ENCODE measurements at regions not wholly inside any gene's neighbourhood (a gene's known extent, or its start where the extent isn't known, plus 50 kb on each side); places are given as distances from the start of the nearest gene placed in this dataset.
"Not testable (repeated sequence)": the region's sequence is repeated elsewhere in the genome, so short reads cannot be mapped to it uniquely, and the experiment has no call there.

DNA sequence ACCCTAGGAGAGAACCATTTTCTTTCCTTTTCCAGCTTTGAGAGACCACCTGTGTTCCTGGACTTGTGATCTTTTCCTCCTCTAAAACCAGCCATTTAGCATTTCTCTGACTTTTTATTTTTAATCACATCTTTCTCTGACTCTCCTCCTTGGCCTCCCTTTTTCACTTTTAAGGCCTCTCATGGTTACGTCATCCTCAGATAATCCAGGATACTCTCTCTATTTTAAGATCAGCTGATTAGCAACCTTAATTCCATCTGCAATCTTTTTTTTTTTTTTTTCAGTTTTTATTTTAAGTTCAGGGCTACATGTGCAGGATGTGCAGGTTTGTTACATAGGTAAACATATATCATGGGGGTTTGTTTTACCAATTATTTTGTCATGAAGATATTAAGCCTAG, 54.0 kb downstream of the RFPL4B start:
- DNase-seq: no peak

DNA sequence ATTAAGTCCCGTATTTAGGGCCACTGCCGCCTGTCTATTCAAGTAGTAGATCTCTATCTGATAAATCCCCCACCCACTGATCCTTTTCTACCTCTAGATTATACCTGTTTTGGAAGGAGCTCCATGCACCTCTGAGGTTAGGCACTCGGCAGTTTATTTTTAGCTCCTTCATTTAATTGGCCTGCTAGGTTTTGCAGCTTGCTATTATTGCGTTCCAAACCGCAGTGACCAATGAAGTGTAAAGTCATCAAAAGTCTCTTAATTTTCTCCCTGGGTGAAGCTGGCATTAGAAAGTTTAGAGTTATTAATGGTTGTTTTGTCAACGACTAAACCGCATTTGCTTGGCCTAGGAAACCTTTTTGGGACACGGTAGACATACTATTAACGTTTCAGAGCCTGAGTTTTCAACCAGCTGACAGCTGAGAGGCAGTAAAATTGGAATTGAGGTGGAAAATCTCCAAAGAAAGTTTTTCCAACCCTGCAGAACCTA, 60.0 kb downstream of the RFPL4B start:
- DNase-seq: no peak

DNA sequence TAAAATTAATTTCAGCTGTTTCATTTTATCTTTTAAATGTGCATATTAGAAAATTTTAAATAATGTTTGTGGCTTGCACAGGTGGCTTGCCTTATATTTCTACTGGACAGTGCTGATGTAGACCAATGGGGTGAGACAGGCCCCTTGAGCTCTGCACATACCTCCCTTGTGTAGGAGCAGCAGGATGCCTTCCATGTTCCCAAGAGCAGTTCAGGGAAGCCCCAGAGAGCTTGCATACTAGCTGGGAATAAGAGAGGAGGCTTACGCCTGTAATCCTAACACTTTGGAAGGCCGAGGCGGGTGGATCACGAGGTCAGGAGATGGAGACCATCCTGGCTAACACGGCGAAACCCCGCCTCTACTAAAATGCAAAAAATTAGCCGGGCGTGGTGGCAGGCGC, 61.4 kb downstream of the RFPL4B start:
- no peak for DNase-seq

DNA sequence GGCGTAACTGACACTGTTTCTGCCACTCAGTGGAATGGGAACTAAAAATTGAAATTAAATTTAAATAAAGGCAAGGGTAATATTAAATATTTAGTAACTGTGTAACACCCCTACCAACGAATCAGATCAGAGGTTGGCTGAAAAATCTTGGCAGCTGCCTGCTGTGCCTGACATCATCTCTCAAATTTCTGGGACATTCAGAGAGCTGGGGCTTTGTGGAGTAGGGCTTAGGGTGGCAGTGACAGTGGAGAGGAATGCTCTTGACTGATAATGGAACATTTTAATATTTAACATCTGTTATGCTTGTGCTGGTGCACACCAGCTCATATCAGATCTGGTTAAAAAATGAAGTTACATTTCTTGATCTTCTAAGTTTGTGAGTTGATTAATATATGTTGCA, 62.2 kb downstream of the RFPL4B start:
- no peak for DNase-seq

DNA sequence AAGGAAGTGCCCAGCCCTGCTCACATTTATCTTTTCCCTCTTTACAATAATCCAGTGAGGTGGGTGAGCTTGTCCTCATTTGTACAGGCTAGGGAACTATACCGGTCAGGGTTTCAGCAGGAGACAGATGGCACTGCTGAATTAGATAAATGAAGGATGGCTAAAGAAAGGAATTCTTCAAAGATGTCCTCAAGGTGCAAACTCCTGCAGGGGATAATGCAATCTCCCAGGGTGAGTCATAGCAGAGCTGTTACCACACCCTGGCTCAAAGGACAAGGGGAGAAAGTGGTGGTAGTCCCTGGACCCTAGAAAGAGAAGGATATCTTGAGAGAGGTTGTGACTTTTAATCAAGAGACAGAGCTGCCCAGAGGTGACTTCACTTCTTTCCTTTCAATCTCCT, 66.7 kb downstream of the RFPL4B start:
- no peak for DNase-seq

GRCh38 chr6:112415366-112415765, 68.2 kb downstream of the RFPL4B start:
- no peak for DNase-seq

GRCh38 chr6:112416866-112417265, 69.7 kb downstream of the RFPL4B start:
- no peak for DNase-seq

DNA sequence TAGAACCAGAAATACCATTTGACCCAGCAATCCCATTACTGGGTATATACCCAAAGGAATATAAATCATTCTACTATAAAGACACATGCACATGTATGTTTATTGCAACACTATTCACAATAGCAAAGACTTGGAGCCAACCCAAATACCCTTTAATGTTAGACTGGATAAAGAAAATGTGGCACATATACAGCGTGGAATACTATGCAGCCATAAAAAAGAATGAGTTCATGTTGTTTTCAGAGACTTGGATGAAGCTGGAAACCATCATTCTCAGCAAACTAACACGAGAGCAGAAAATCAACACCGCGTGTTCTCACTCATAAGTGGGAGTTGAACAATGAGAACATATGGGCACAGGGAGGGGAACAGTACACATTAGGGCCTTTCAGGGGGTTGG, 79.9 kb downstream of the RFPL4B start:
- DNase-seq: not testable (repeated sequence)

GRCh38 chr6:112427499-112427898, 80.4 kb downstream of the RFPL4B start:
- DNase-seq: no peak

GRCh38 chr6:112428477-112428876, 81.3 kb downstream of the RFPL4B start:
- DNase-seq: no peak

GRCh38 chr6:112429226-112429625, 82.1 kb downstream of the RFPL4B start:
- DNase-seq: no peak

GRCh38 chr6:112431803-112432202, 84.7 kb downstream of the RFPL4B start:
- no peak for DNase-seq

GRCh38 chr6:112432853-112433252, 85.7 kb downstream of the RFPL4B start:
- DNase-seq: no peak

GRCh38 chr6:112433457-112433856, 86.3 kb downstream of the RFPL4B start:
- DNase-seq: no peak

- DNase-seq: no peak
Observed at GRCh38 chr6:112434896-112435435, 87.8 kb downstream of the RFPL4B start.

- no peak for DNase-seq
Observed at GRCh38 chr6:112437058-112437457, 89.9 kb downstream of the RFPL4B start.

DNA sequence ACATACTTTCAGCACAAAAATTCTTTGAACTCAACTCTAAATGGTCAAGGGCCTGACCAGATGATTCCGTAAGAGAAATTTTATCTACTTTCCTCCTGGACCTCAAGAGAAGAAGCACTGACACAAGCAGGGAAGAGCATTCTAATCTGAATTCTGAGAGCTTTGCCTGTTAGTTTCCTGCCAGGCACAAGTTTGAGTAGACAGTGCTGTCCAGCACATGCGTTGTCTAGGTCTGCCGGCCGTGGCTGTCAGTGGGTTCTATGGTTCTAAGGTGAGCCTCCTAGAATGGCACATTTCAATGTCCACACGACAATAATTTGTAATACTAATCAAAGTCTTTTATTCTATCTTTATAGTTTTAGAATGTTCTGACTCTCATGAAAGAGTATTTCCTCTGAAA, 91.9 kb downstream of the RFPL4B start:
- no peak for DNase-seq

GRCh38 chr6:112439432-112439831, 92.3 kb downstream of the RFPL4B start:
- DNase-seq: no peak

- no peak for DNase-seq
Observed at GRCh38 chr6:112441607-112442006, 94.5 kb downstream of the RFPL4B start.

- DNase-seq: no peak
Observed at GRCh38 chr6:112443179-112444065, 96.3 kb downstream of the RFPL4B start.

- not testable (repeated sequence) for DNase-seq
Observed at GRCh38 chr6:112448786-112449185, 101.7 kb downstream of the RFPL4B start.

DNA sequence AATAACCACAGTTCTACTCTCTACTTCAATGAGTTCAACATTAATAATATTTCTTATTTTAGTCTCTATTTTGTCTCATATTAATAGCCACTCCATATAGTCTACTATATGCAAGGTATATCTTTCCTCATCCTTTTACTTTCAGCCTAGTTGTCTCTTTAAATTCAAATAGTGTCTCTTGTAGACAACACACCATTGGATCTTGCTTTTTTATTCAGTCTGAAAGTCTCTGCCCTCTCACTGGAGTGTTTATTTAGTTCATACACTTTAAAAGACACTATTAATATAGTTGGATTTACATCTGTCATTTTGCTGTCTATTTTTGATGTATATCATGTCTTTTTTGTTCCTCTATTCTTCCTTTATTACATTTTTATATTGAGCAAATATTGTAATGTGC, 103.5 kb downstream of the RFPL4B start:
- no peak for DNase-seq

GRCh38 chr6:112457886-112458285, 110.8 kb downstream of the RFPL4B start:
- no peak for DNase-seq

DNA sequence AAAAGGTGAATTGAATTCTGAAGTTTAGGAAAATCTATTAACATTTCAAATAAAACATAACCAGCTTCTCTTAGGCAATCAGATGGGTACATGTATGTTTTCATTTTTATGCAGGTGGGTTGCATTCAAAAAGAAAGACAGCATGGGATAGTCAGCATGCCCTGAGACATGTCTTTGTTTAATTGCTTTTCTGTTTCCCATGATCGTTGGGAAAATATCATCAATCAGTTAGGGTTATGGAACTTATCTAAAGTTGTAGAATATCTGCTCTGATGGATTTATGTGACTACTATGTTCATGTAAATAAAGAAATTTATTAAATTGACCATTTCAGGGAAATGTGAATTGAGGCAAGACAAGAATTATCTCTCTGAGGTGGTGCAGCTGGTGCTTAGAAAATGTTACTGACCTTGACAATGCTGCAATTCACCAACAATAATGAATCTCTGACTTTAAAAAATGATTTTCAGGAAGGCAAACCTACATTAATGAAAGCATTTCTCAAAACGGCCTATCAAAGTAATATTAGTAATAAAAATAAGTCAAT, 112.7 kb downstream of the RFPL4B start:
- DNase-seq: no peak
